IMR-90 (cell line): ENCODE measurements at regions not wholly inside any gene's neighbourhood (a gene's known extent, or its start where the extent isn't known, plus 50 kb on each side); places are given as distances from the start of the nearest gene placed in this dataset.
"Not testable (repeated sequence)": the region's sequence is repeated elsewhere in the genome, so short reads cannot be mapped to it uniquely, and the experiment has no call there.

ENCODE experiments used
- BHLHE40 ChIP-seq: fragments of 150-350 bp; IDR thresholded peaks from 2 replicates; pipeline ENCODE4 v1.6.1; 2016; ENCODE audit warnings: mild to moderate bottlenecking, low read depth, low read length
- CEBPB ChIP-seq: IDR thresholded peaks from 2 replicates; pipeline ENCODE4 v1.6.1; 2012; ENCODE audit warnings: low read depth, low read length, improper control_type of control experiment
- CTCF ChIP-seq: conservative IDR thresholded peaks from 2 replicates; pipeline ENCODE4 v1.5.1; 2012; ENCODE audit warnings: mild to moderate bottlenecking, low read depth, low read length, improper control_type of control experiment
- FOS ChIP-seq: fragments of 150-350 bp; IDR thresholded peaks from 2 replicates; pipeline ENCODE4 v1.6.1; 2016; ENCODE audit warnings: low read depth, low read length
- MAZ ChIP-seq: IDR thresholded peaks from 2 replicates; pipeline ENCODE4 v1.6.1; 2012; ENCODE audit warnings: low read depth, mild to moderate bottlenecking, low read length, improper control_type of control experiment, moderate library complexity, borderline replicate concordance
- NFE2L2 ChIP-seq: fragments of 150-350 bp; IDR thresholded peaks from 2 replicates; pipeline ENCODE4 v1.6.1; 2016; ENCODE audit warnings: low read depth, mild to moderate bottlenecking, low read length
- POLR2A ChIP-seq: IDR thresholded peaks from 2 replicates; pipeline ENCODE4 v1.6.1; 2012; ENCODE audit warnings: mild to moderate bottlenecking, low read depth, low read length
- RAD21 ChIP-seq: IDR thresholded peaks from 2 replicates; pipeline ENCODE4 v1.6.1; 2012; ENCODE audit warnings: low read length, improper control_type of control experiment
- RCOR1 ChIP-seq: IDR thresholded peaks from 2 replicates; pipeline ENCODE4 v1.6.1; 2012; ENCODE audit warnings: mild to moderate bottlenecking, low read length, improper control_type of control experiment; ENCODE audit not compliant: insufficient replicate concordance
- RFX5 ChIP-seq: IDR thresholded peaks from 2 replicates; pipeline ENCODE4 v1.8.0; 2012; ENCODE audit warnings: low read depth, mild to moderate bottlenecking, low read length, moderate library complexity
- SMC3 ChIP-seq: fragments of 150-350 bp; IDR thresholded peaks from 2 replicates; pipeline ENCODE4 v1.6.1; 2016; ENCODE audit warnings: low read depth, mild to moderate bottlenecking, antibody characterized with exemption, low read length, moderate library complexity
- USF2 ChIP-seq: fragments of 150-350 bp; IDR thresholded peaks from 2 replicates; pipeline ENCODE4 v1.6.1; 2017; ENCODE audit warnings: mild to moderate bottlenecking, antibody characterized with exemption, low read length, low read depth

DNA sequence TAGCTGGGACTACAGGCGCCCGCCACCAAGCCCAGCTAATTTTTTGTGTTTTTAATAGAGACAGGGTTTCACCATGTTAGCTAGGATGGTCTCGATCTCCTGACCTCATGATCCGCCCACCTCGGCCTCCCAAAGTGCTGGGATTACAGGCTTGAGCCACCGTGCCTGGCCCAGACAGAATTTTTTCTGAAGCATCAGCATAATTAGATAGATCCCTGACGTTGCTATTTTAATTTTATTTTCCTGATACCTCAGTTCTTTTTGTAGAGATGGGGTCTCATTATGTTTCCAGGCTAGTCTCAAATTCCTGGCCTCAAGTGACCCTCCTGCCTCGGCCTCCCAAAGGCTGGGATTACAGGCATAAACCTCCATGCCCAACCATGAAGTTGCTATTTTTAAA, 79.8 kb downstream of the P2RY1 start:
- TF ChIP-seq POLR2A, SMC3, RAD21, CEBPB, CTCF, BHLHE40, USF2, MAZ, FOS, NFE2L2, RFX5, RCOR1: not testable (repeated sequence)
